GM12878 (cell line): ENCODE measurements at regions not wholly inside any gene's neighbourhood (a gene's known extent, or its start where the extent isn't known, plus 50 kb on each side); places are given as distances from the start of the nearest gene placed in this dataset.

Experiments used
- ATAC-seq: fragments of 200-7000 bp; cut with Tn5 transposase; 3 replicates; pipeline ENCODE4 v1.9.1; 2020; ENCODE audit warnings: mild to moderate bottlenecking, moderate library complexity
- BruUV-seq: library from RNA; stranded (reverse); fragments of 400-500 nt; replicated peaks from 2 replicates; lab custom pipeline; 2021; lab: Mats Ljungman, UMichigan
- CTCF ChIA-PET: fragments of 300-600 bp; sonication (Branson Sonifier 250); formaldehyde crosslinking; extraction: SDS; loops from one replicate; lab custom pipeline; 2021; ENCODE audit warnings: inconsistent platforms; lab: Yijun Ruan, JAX
- POLR2A ChIA-PET: fragments of 350-600 bp; formaldehyde crosslinking; extraction: SDS; loops from one replicate; lab custom pipeline; 2021; ENCODE audit warnings: inconsistent platforms; lab: Charles Lee
- RAD21 ChIA-PET: fragments of 300-600 bp; sonication (Branson Sonifier 250); formaldehyde crosslinking; loops from one replicate; lab custom pipeline; 2023; ENCODE audit warnings: antibody characterized with exemption; ENCODE audit not compliant: unreplicated experiment; lab: Charles Lee
- SMC1A ChIA-PET: fragments of 300-600 bp; sonication (Branson Sonifier 250); formaldehyde crosslinking; loops from one replicate; lab custom pipeline; 2023; ENCODE audit not compliant: unreplicated experiment, uncharacterized antibody; lab: Charles Lee
- DNase-seq: peaks from one replicate; pipeline ENCODE4 v3.0.0-alpha.2; 2011; ENCODE audit warnings: low read depth, low spot score
- FAIRE-seq: peaks from 3 replicates; lab custom pipeline; 2011; peaks lifted over from hg19 to GRCh38; lab: Jason Lieb, UNC
- H2AFZ ChIP-seq: 2 replicates; pipeline ENCODE4 v1.6.0; 2011; ENCODE audit warnings: low read depth, low read length, control low read depth; ENCODE audit not compliant: control insufficient read depth
- H3K27ac ChIP-seq: 2 replicates; pipeline ENCODE4 v1.5.1; 2011; ENCODE audit warnings: control low read depth; ENCODE audit not compliant: control insufficient read depth, insufficient read depth
- H3K27me3 ChIP-seq, 2 experiments: replicated peaks in 1 of 2; 2 replicates each; pipeline versions ENCODE4 v1.6.0 to v1.6.1; 2011; ENCODE audit warnings: low read length in 1 of 2; ENCODE audit not compliant: control insufficient read depth in 2 of 2, insufficient read depth in 2 of 2
- H3K36me3 ChIP-seq, 2 experiments: 2 replicates each; pipeline ENCODE4 v1.5.1; 2011; ENCODE audit warnings: low read length in 1 of 2; ENCODE audit not compliant: control insufficient read depth in 2 of 2, insufficient read depth in 2 of 2
- H3K4me1 ChIP-seq: 2 replicates; pipeline ENCODE4 v1.6.1; 2011; ENCODE audit warnings: mild to moderate bottlenecking, low read length, moderate library complexity, mixed read lengths; ENCODE audit not compliant: control insufficient read depth, insufficient read depth
- H3K4me2 ChIP-seq: 2 replicates; pipeline ENCODE4 v1.6.0; 2011; ENCODE audit warnings: control low read depth; ENCODE audit not compliant: control insufficient read depth, insufficient read depth
- H3K4me3 ChIP-seq: fragments of 200-600 bp; sonication (generic); 2 replicates; pipeline ENCODE4 v1.5.1; 2016
- H3K79me2 ChIP-seq: 2 replicates; pipeline ENCODE4 v1.6.0; 2011; ENCODE audit warnings: low read length; ENCODE audit not compliant: control insufficient read depth, insufficient read depth
- H3K9ac ChIP-seq: 2 replicates; pipeline ENCODE4 v1.8.0; 2011; ENCODE audit warnings: low read length, control low read depth, mixed read lengths; ENCODE audit not compliant: control insufficient read depth, insufficient read depth
- H3K9me3 ChIP-seq: replicated peaks from 3 replicates; pipeline ENCODE4 v1.5.1; 2011; ENCODE audit warnings: mild to moderate bottlenecking, low read length; ENCODE audit not compliant: control insufficient read depth, insufficient read depth
- H4K20me1 ChIP-seq: 2 replicates; pipeline ENCODE4 v1.6.0; 2011; ENCODE audit not compliant: control insufficient read depth, insufficient read depth
- BMI1 ChIP-seq: fragments of 450-650 bp; IDR thresholded peaks from 2 replicates; pipeline ENCODE4 v1.6.1; 2016; ENCODE audit warnings: mild to moderate bottlenecking, moderate library complexity, borderline replicate concordance
- CHD2 ChIP-seq: IDR thresholded peaks from 2 replicates; pipeline ENCODE4 v1.6.1; 2011; ENCODE audit warnings: low read depth, low read length, improper control_type of control experiment, borderline replicate concordance
- HCFC1 ChIP-seq: fragments of 150-350 bp; IDR thresholded peaks from 2 replicates; pipeline ENCODE4 v1.6.1; 2014; ENCODE audit warnings: low read length
- MYB ChIP-seq: fragments of 150-350 bp; IDR thresholded peaks from 2 replicates; pipeline ENCODE4 v1.6.1; 2014; ENCODE audit warnings: mild to moderate bottlenecking, low read depth, low read length, borderline replicate concordance
- RAD51 ChIP-seq: fragments of 450-650 bp; IDR thresholded peaks from 2 replicates; pipeline ENCODE4 v1.6.1; 2016; ENCODE audit warnings: moderate library complexity, mild to moderate bottlenecking, inconsistent platforms
- RCOR1 ChIP-seq: conservative IDR thresholded peaks from 2 replicates; pipeline ENCODE4 v1.6.1; 2012; ENCODE audit warnings: low read depth, low read length, improper control_type of control experiment
- SIN3A ChIP-seq: IDR thresholded peaks from 2 replicates; pipeline ENCODE4 v1.6.1; 2012; ENCODE audit warnings: low read depth, low read length, improper control_type of control experiment
- STAT3 ChIP-seq: IDR thresholded peaks from 2 replicates; pipeline ENCODE4 v1.6.1; 2011; ENCODE audit warnings: low read depth, low read length, improper control_type of control experiment
- TBL1XR1 ChIP-seq: IDR thresholded peaks from 2 replicates; pipeline ENCODE4 v1.6.1; 2012; ENCODE audit warnings: low read depth, low read length, improper control_type of control experiment
- WGBS: methylation state at CpG from one replicate; pipeline ENCODE4 v1.1.6; 2016; ENCODE audit warnings: low lambda C conversion rate; ENCODE audit not compliant: insufficient replicate concordance, insufficient coverage; ENCODE audit errors: missing lambda C conversion rate; 5-methylcytosine and 5-hydroxymethylcytosine counted together
- in situ Hi-C: fragments of 300-500 bp; cut with MboI; formaldehyde crosslinking; loops from 9 replicates; pipeline ENCODE4 v1.14.3; 2018; ENCODE audit warnings: mixed read lengths
- intact Hi-C: fragments of 100-400 bp; cut with micrococcal nuclease; formaldehyde crosslinking; loops from one replicate; pipeline ENCODE4 v1.14.2; 2022; ENCODE audit not compliant: unreplicated experiment
- TF ChIP-seq, protein P1 (sequence below): fragments of 450-650 bp; IDR thresholded peaks from 2 replicates; pipeline ENCODE4 v1.6.1; 2016; ENCODE audit warnings: mild to moderate bottlenecking, moderate library complexity, borderline replicate concordance
- TF ChIP-seq, protein P2 (sequence below): fragments of 450-650 bp; IDR thresholded peaks from 2 replicates; pipeline ENCODE4 v1.6.1; 2017; ENCODE audit warnings: antibody characterized with exemption, mild to moderate bottlenecking, moderate library complexity

- TF ChIP-seq RAD51 (no peak), RCOR1 (no peak), TBL1XR1 (no peak), SIN3A (no peak)
- TF ChIP-seq, all 136 proteins: peak for 0
Observed at GRCh38 chr5:109516390-109516789, 106.6 kb upstream of the PJA2 start (continued).

DNA sequence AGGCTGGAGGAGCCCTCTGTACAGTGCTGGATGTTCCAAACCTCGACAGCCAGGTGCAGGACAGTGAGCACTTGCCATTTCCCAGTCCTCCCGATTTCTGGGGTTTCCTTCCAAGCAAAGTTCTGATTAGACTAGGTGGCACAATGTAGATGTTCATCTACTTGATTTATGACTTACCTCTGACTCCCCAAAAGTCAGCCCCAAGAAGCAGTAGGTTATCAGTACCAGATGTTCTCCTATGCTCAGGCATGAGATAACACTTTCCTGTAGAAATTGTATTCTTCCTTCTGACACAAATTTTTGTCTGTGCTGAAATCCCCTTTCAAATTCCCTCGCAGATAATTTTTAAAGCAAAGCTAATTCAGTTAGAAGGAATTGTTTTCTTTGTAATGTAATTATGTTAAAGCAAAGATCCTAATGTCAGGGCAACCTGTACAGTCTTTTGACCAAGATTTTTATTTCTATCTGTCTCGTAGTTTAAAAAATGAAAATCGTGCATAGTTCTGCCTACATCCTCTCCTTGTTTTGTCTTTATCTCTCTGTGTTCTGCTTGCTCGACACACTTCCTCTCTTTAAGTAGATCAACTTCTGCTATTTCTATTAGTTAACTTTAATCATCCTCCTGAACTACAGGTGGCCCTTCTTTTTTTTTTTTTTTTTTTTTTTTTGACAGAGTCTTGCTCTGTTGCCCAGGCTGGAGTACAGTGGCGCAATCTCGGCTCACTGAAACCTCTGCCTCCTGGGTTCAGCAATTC lies 102.4 kb upstream of the PJA2 start:
- in situ Hi-C loops (no loop called here), intact Hi-C loops (no loop called here)
- Histone ChIP-seq H3K9ac (no peak overlapping the region), H3K4me1 (no peaks in the 10 kb centered on the region), H3K79me2 (no peaks in the 10 kb centered on the region), H3K27me3 (no peaks in the 10 kb centered on the region), H3K9me3 (no peaks in the 10 kb centered on the region), H3K4me3 (no peak overlapping the region), H4K20me1 (no peaks in the 10 kb centered on the region), H3K27ac (no peak overlapping the region), H2AFZ (no peak overlapping the region), H3K36me3 (no peaks in the 10 kb centered on the region), H3K4me2 (no peak overlapping the region)
- ATAC-seq = no peak
- ChIA-PET RAD21 (no interaction called here), POLR2A (no interaction called here), SMC1A (no interaction called here), CTCF (no interaction called here)
- no peak for TF ChIP-seq HCFC1
- TF ChIP-seq MYB = no peak
- TF ChIP-seq, protein P1, sequence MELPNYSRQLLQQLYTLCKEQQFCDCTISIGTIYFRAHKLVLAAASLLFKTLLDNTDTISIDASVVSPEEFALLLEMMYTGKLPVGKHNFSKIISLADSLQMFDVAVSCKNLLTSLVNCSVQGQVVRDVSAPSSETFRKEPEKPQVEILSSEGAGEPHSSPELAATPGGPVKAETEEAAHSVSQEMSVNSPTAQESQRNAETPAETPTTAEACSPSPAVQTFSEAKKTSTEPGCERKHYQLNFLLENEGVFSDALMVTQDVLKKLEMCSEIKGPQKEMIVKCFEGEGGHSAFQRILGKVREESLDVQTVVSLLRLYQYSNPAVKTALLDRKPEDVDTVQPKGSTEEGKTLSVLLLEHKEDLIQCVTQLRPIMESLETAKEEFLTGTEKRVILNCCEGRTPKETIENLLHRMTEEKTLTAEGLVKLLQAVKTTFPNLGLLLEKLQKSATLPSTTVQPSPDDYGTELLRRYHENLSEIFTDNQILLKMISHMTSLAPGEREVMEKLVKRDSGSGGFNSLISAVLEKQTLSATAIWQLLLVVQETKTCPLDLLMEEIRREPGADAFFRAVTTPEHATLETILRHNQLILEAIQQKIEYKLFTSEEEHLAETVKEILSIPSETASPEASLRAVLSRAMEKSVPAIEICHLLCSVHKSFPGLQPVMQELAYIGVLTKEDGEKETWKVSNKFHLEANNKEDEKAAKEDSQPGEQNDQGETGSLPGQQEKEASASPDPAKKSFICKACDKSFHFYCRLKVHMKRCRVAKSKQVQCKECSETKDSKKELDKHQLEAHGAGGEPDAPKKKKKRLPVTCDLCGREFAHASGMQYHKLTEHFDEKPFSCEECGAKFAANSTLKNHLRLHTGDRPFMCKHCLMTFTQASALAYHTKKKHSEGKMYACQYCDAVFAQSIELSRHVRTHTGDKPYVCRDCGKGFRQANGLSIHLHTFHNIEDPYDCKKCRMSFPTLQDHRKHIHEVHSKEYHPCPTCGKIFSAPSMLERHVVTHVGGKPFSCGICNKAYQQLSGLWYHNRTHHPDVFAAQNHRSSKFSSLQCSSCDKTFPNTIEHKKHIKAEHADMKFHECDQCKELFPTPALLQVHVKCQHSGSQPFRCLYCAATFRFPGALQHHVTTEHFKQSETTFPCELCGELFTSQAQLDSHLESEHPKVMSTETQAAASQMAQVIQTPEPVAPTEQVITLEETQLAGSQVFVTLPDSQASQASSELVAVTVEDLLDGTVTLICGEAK = no peak
- TF ChIP-seq RAD51 = no peak
- no peak for TF ChIP-seq BMI1
- no peak for TF ChIP-seq CHD2
- TF ChIP-seq, protein P2, sequence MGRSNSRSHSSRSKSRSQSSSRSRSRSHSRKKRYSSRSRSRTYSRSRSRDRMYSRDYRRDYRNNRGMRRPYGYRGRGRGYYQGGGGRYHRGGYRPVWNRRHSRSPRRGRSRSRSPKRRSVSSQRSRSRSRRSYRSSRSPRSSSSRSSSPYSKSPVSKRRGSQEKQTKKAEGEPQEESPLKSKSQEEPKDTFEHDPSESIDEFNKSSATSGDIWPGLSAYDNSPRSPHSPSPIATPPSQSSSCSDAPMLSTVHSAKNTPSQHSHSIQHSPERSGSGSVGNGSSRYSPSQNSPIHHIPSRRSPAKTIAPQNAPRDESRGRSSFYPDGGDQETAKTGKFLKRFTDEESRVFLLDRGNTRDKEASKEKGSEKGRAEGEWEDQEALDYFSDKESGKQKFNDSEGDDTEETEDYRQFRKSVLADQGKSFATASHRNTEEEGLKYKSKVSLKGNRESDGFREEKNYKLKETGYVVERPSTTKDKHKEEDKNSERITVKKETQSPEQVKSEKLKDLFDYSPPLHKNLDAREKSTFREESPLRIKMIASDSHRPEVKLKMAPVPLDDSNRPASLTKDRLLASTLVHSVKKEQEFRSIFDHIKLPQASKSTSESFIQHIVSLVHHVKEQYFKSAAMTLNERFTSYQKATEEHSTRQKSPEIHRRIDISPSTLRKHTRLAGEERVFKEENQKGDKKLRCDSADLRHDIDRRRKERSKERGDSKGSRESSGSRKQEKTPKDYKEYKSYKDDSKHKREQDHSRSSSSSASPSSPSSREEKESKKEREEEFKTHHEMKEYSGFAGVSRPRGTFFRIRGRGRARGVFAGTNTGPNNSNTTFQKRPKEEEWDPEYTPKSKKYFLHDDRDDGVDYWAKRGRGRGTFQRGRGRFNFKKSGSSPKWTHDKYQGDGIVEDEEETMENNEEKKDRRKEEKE = no peak
- no peak for TF ChIP-seq STAT3
- 14% methylated on average over 8 of the region's 8 CpGs for WGBS
- DNase-seq = no peak
- no peak for FAIRE-seq
- no TSS peak for BruUV-seq
